Panc1 (cell line): ENCODE measurements at regions not wholly inside any gene's neighbourhood (a gene's known extent, or its start where the extent isn't known, plus 50 kb on each side); places are given as distances from the start of the nearest gene placed in this dataset.

Experiments used
- ATAC-seq: fragments of 200-7000 bp; cut with Tn5 transposase; 2 replicates; pipeline ENCODE4 v1.9.1; 2020; ENCODE audit warnings: mild to moderate bottlenecking, moderate library complexity
- BruUV-seq: library from RNA; stranded (reverse); fragments of 400-500 nt; replicated peaks from 2 replicates; lab custom pipeline; 2021; lab: Mats Ljungman, UMichigan
- CTCF ChIA-PET: fragments of 300-600 bp; sonication (Branson Sonifier 250); formaldehyde crosslinking; loops from one replicate; lab custom pipeline; 2022; ENCODE audit warnings: antibody characterized with exemption; lab: Charles Lee
- POLR2A ChIA-PET: fragments of 300-600 bp; sonication (Branson Sonifier 250); formaldehyde crosslinking; loops from one replicate; lab custom pipeline; 2022; ENCODE audit warnings: antibody characterized with exemption; lab: Charles Lee
- DNase-seq: peaks from one replicate; pipeline ENCODE4 v3.0.0-alpha.2; 2010; ENCODE audit warnings: low read depth, low spot score
- H3K27ac ChIP-seq: 2 replicates; pipeline ENCODE4 v1.5.1; 2011; ENCODE audit warnings: mild to moderate bottlenecking, low read length, inconsistent platforms
- H3K27me3 ChIP-seq: fragments of 200-500 bp; sonication (Bioruptor generic); 2 replicates; pipeline ENCODE4 v1.6.0; 2014; ENCODE audit warnings: low read length, inconsistent platforms; ENCODE audit not compliant: control insufficient read depth, insufficient read depth
- H3K36me3 ChIP-seq: fragments of 200-500 bp; sonication (Bioruptor generic); 2 replicates; pipeline ENCODE4 v1.5.1; 2014; ENCODE audit warnings: inconsistent platforms, mild to moderate bottlenecking, low read length, moderate library complexity; ENCODE audit not compliant: control insufficient read depth, insufficient read depth
- H3K4me1 ChIP-seq: 2 replicates; pipeline ENCODE4 v1.5.1; 2011; ENCODE audit warnings: inconsistent platforms, mild to moderate bottlenecking, low read length, moderate library complexity; ENCODE audit not compliant: control insufficient read depth, insufficient read depth
- H3K4me3 ChIP-seq, 2 experiments: 2 replicates each; pipeline ENCODE4 v1.5.1; 2011 to 2012; ENCODE audit warnings: low read depth in 2 of 2, low read length in 2 of 2, mild to moderate bottlenecking in 2 of 2, inconsistent platforms in 1 of 2, moderate library complexity in 1 of 2
- H3K9me3 ChIP-seq: fragments of 200-500 bp; sonication (Bioruptor generic); 2 replicates; pipeline ENCODE4 v1.5.1; 2014; ENCODE audit warnings: low read depth, mild to moderate bottlenecking, inconsistent platforms, low read length, moderate library complexity; ENCODE audit not compliant: control insufficient read depth, insufficient read depth
- POLR2AphosphoS5 ChIP-seq: IDR thresholded peaks from 2 replicates; pipeline ENCODE4 v1.6.1; 2012; ENCODE audit warnings: mild to moderate bottlenecking, low read depth, low read length, moderate library complexity
- SIN3A ChIP-seq: IDR thresholded peaks from 2 replicates; pipeline ENCODE4 v1.6.1; 2012; ENCODE audit warnings: low read depth, mild to moderate bottlenecking, low read length, moderate library complexity, borderline replicate concordance; ENCODE audit not compliant: insufficient read depth
- TCF7L2 ChIP-seq: IDR thresholded peaks from 2 replicates; pipeline ENCODE4 v1.6.1; 2011; ENCODE audit warnings: mild to moderate bottlenecking, low read depth, low read length, inconsistent platforms
- in situ Hi-C: cut with HindIII; loops from 2 replicates; pipeline ENCODE4 v1.10.0; 2016; ENCODE audit warnings: low sequenced_read_pairs, low pct_unique_long_range_greater_than_20kb
- intact Hi-C: fragments of 100-400 bp; cut with micrococcal nuclease; formaldehyde crosslinking; loops from one replicate; pipeline ENCODE4 v1.10.0; 2022; ENCODE audit not compliant: unreplicated experiment
- TF ChIP-seq, protein P1 (sequence below): fragments of 450-650 bp; IDR thresholded peaks from 2 replicates; pipeline ENCODE4 v1.5.1; 2017; ENCODE audit warnings: mild to moderate bottlenecking
- TF ChIP-seq, protein P2 (sequence below), 2 experiments: IDR thresholded peaks; 2 replicates each; pipeline ENCODE4 v1.6.1; 2011 to 2012; ENCODE audit warnings: low read depth in 2 of 2, control low read depth in 1 of 2, low read length in 1 of 2, mild to moderate bottlenecking in 1 of 2, moderate library complexity in 1 of 2; ENCODE audit not compliant: insufficient read depth in 1 of 2

DNA sequence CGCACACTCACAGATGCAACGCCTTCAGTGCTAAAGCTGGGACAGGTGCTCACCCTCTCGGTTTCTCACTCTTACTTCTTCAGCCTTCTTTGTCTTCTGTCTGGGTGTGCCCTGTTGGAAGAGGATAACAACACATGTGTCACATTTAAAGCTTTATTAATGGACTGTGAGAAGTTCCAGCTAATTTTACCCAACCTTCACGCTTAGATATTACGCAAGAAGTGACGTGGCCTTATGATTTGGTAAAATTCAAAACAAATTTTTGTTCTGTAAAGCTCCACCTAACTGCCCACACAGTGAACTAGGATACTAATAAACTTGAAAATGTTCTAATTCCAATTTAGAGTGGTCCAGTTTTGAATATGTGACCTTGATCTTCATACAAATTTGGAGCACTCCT lies 66.7 kb upstream of the LRCH1 start:
- ATAC-seq (no peak), DNase-seq (no peak)
- CTCF ChIA-PET: no interaction called here
- Histone ChIP-seq H3K27ac (no peak overlapping the region), H3K4me1 (no peaks in the 10 kb centered on the region), H3K27me3 (no peaks in the 10 kb centered on the region), H3K36me3 (no peaks in the 10 kb centered on the region), H3K9me3 (peaks cover 8% of the 10 kb centered on the region; the same call in 1 of the 2 replicates), H3K4me3 (no peak overlapping the region)
- in situ Hi-C loops (no loop called here), intact Hi-C loops (no loop called here)
- POLR2A ChIA-PET: interaction anchor here (0.7 kb wide), 1 partner anchor 389 kb away, joined by 8 read pairs; no protein-coding TSS in a partner anchor
- no TSS peak for BruUV-seq
- TF ChIP-seq, protein P1, sequence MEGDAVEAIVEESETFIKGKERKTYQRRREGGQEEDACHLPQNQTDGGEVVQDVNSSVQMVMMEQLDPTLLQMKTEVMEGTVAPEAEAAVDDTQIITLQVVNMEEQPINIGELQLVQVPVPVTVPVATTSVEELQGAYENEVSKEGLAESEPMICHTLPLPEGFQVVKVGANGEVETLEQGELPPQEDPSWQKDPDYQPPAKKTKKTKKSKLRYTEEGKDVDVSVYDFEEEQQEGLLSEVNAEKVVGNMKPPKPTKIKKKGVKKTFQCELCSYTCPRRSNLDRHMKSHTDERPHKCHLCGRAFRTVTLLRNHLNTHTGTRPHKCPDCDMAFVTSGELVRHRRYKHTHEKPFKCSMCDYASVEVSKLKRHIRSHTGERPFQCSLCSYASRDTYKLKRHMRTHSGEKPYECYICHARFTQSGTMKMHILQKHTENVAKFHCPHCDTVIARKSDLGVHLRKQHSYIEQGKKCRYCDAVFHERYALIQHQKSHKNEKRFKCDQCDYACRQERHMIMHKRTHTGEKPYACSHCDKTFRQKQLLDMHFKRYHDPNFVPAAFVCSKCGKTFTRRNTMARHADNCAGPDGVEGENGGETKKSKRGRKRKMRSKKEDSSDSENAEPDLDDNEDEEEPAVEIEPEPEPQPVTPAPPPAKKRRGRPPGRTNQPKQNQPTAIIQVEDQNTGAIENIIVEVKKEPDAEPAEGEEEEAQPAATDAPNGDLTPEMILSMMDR: no peak
- TF ChIP-seq, protein P2, sequence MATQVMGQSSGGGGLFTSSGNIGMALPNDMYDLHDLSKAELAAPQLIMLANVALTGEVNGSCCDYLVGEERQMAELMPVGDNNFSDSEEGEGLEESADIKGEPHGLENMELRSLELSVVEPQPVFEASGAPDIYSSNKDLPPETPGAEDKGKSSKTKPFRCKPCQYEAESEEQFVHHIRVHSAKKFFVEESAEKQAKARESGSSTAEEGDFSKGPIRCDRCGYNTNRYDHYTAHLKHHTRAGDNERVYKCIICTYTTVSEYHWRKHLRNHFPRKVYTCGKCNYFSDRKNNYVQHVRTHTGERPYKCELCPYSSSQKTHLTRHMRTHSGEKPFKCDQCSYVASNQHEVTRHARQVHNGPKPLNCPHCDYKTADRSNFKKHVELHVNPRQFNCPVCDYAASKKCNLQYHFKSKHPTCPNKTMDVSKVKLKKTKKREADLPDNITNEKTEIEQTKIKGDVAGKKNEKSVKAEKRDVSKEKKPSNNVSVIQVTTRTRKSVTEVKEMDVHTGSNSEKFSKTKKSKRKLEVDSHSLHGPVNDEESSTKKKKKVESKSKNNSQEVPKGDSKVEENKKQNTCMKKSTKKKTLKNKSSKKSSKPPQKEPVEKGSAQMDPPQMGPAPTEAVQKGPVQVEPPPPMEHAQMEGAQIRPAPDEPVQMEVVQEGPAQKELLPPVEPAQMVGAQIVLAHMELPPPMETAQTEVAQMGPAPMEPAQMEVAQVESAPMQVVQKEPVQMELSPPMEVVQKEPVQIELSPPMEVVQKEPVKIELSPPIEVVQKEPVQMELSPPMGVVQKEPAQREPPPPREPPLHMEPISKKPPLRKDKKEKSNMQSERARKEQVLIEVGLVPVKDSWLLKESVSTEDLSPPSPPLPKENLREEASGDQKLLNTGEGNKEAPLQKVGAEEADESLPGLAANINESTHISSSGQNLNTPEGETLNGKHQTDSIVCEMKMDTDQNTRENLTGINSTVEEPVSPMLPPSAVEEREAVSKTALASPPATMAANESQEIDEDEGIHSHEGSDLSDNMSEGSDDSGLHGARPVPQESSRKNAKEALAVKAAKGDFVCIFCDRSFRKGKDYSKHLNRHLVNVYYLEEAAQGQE (IDR thresholded peaks at IDR 0.05; ENCODE audit: insufficient read depth in 1 of 2, low read depth in 2 of 2, low read length in 1 of 2): no peak
- no peak for TF ChIP-seq TCF7L2
- no peak for TF ChIP-seq POLR2AphosphoS5
- TF ChIP-seq SIN3A: no peak

DNA sequence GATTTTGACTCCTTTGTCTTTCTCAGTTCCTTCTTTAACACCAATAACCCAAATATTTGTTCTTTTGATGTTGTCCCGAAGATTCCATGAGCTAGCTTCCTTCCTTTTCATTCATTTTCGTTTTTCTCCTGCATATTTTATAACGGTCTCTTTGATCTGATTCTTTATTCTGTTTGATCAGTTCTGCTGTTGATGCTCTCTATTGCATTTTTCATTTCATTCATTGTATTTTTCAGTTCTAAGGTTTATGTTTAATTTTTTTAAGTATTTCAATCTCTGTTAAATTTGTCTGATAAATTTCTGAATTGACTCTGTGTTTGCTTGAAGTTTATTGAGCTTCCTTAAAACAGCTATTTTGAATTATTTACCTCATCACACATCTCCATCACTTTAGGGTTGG lies 68.4 kb upstream of the LRCH1 start:
- TF ChIP-seq TCF7L2 (no peak), POLR2AphosphoS5 (no peak), SIN3A (no peak)
- in situ Hi-C loops (no loop called here), intact Hi-C loops (no loop called here)
- peaks cover 8% of the 10 kb centered on the region; the same call in 1 of the 2 replicates for H3K9me3 ChIP-seq
- H3K36me3 ChIP-seq: no peaks in the 10 kb centered on the region
- DNase-seq (no peak), ATAC-seq (no peak)
- ChIA-PET POLR2A (no interaction called here), CTCF (no interaction called here)
- no TSS peak for BruUV-seq
- H3K4me1 ChIP-seq: no peaks in the 10 kb centered on the region
- H3K27ac ChIP-seq: no peak overlapping the region
- H3K27me3 ChIP-seq: no peaks in the 10 kb centered on the region
- no peak overlapping the region for H3K4me3 ChIP-seq

DNA sequence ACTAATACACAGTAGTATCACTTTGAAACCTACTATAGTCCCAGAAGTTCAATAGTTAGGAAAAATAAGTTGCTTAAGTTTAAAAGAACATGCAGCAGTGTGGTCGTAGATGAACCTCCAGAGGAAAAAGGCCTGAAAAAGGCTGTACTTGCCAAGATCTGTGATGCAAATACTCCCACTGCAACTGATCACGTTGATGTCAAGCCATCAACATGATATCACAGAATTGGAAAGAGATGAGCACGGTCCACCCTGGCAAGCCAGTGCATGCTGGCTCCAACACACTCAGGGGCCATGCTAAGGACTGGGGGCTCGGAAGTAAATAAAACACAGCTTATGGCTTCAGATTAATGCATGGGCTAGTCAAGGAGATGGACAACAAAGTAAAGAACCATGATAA lies 71.8 kb upstream of the LRCH1 start:
- DNase-seq (no peak), ATAC-seq (no peak)
- peaks cover 8% of the 10 kb centered on the region; the same call in 1 of the 2 replicates for H3K9me3 ChIP-seq
- H3K27me3 ChIP-seq: no peaks in the 10 kb centered on the region
- H3K36me3 ChIP-seq: no peaks in the 10 kb centered on the region
- H3K4me3 ChIP-seq: no peak overlapping the region
- in situ Hi-C loops: no loop called here
- TF ChIP-seq TCF7L2 (no peak), SIN3A (no peak), POLR2AphosphoS5 (no peak)
- TF ChIP-seq, protein P1: no peak
- TF ChIP-seq, protein P2 (IDR thresholded peaks at IDR 0.05; ENCODE audit: insufficient read depth in 1 of 2, low read depth in 2 of 2, low read length in 1 of 2): no peak
- no peaks in the 10 kb centered on the region for H3K4me1 ChIP-seq
- ChIA-PET CTCF (no interaction called here), POLR2A (no interaction called here)
- intact Hi-C loops: no loop called here
- H3K27ac ChIP-seq: no peak overlapping the region
- BruUV-seq: no TSS peak
